Gastroesophageal sphincter (tissue), 4 donors: ENCODE measurements at regions not wholly inside any gene's neighbourhood (a gene's known extent, or its start where the extent isn't known, plus 50 kb on each side); places are given as distances from the start of the nearest gene placed in this dataset.

ENCODE experiments used
- ATAC-seq: fragments of 150-250 bp; one replicate; pipeline ENCODE4 v1.9.1; 2016; ENCODE audit warnings: mild to moderate bottlenecking, moderate library complexity
- H3K27ac ChIP-seq, 4 donors: fragments of 200-600 bp; sonication (generic) in 3 of 4; 1 replicate in 3 of 4; 2 replicates in 1 of 4; pipeline ENCODE4 v1.5.1; 2016 to 2019
- H3K27me3 ChIP-seq: fragments of 200-600 bp; sonication (generic); one replicate; pipeline ENCODE4 v1.5.1; 2019
- H3K36me3 ChIP-seq, 2 donors: fragments of 200-600 bp; sonication (generic); one replicate each; pipeline ENCODE4 v1.5.1; 2019; ENCODE audit warnings: control low read depth in 1 of 2
- H3K4me1 ChIP-seq, 3 donors: fragments of 200-600 bp; sonication (generic); 1 replicate in 2 of 3; 2 replicates in 1 of 3; pipeline ENCODE4 v1.5.1; 2016 to 2019; ENCODE audit warnings: control low read depth in 2 of 3
- H3K4me3 ChIP-seq, 2 donors: fragments of 200-600 bp; sonication (generic); one replicate each; pipeline ENCODE4 v1.5.1; 2019; ENCODE audit warnings: mild to moderate bottlenecking in 1 of 2, moderate library complexity in 1 of 2
- H3K9me3 ChIP-seq, 3 donors: fragments of 200-600 bp; sonication (generic); one replicate each; pipeline ENCODE4 v1.5.1; 2017 to 2019; ENCODE audit warnings: control low read depth in 2 of 3
- EP300 ChIP-seq: sonication (generic); formaldehyde crosslinking; IDR thresholded peaks from one replicate; pipeline ENCODE4 v1.6.1; 2017; ENCODE audit warnings: antibody characterized with exemption, mild to moderate bottlenecking
- POLR2A ChIP-seq, 2 donors: fragments of 450-650 bp; IDR thresholded peaks; one replicate each; pipeline ENCODE4 v1.6.1; 2017; ENCODE audit warnings: antibody characterized with exemption in 2 of 2, mild to moderate bottlenecking in 2 of 2, moderate library complexity in 1 of 2
- POLR2AphosphoS5 ChIP-seq: sonication (generic); formaldehyde crosslinking; IDR thresholded peaks from one replicate; pipeline ENCODE4 v1.6.1; 2017; ENCODE audit warnings: antibody characterized with exemption
- WGBS, 2 donors: methylation state at CpG; one replicate each; pipeline ENCODE4 v1.1.5; 2018; ENCODE audit warnings: low coverage in 1 of 2; 5-methylcytosine and 5-hydroxymethylcytosine counted together
- TF ChIP-seq, protein P1 (sequence below), 4 experiments: fragments of 200-600 bp in 2 of 4; fragments of 450-650 bp in 2 of 4; sonication (generic) in 1 of 4; IDR thresholded peaks; one replicate each; pipeline ENCODE4 v1.5.1; 2017 to 2019; ENCODE audit warnings: antibody characterized with exemption in 4 of 4, mild to moderate bottlenecking in 2 of 4, moderate library complexity in 2 of 4

DNA sequence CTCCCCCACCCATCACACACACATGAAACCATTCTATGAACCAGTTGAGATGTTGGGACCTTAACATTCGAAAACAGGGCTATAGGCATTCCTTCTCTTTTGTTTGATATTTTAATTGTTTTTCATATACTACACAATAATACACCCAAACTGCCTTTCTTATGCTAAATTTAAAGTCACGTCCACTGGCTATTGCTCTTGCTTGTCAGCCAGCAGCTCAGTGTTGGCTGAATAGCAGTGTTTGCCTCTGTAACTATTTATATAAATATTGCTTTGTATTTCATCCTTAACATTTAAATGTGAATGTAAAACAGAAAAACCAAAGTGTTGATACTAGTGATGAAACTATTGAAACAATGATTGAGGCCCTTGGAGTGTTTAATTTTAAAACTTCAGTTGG is 234.4 kb upstream of the KCNK2 start:
- peaks cover 9% of the 10 kb centered on the region for H3K27me3 ChIP-seq
- H3K36me3 ChIP-seq: no peaks in the 10 kb centered on the region
- H3K9me3 ChIP-seq: peaks cover 0 to 14% (median 0%) of the 10 kb centered on the region in 3 donors
- WGBS, 2 donors: 50 to 58% methylated on average over 2 of the region's 2 CpGs
- no peak for ATAC-seq
- no peaks in the 10 kb centered on the region for H3K4me1 ChIP-seq
- H3K27ac ChIP-seq: no peak overlapping the region
- TF ChIP-seq EP300 (no peak), POLR2AphosphoS5 (no peak)
- no peak overlapping the region for H3K4me3 ChIP-seq

DNA sequence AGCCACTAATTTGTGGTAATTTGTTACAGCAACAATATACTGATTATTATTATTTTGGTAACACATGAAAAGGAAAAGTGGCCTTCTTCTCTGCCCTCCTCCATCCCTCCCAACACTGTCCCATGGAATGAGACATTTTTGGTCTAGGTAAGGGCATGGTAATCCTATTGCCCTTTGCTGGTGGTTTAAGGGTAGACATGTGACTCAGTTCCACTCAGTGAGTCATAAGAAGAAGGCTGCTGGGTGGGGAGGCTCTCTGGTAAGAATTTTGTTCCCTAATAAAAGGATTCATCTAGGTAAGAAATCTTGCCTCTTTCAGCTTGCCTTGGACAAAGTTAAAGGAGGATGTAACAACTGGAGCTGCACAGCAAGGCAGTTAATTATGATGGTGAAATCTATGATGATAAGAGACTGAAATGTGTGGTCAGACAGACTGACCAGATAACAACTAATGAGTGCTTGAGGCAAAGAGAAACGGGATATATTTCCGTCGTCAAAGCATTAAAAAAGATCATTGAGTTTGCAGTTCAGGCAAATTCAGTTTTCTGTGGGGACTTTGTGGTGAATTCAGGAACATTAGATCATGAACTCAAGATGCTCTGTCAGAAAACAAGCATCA is 232.0 kb upstream of the KCNK2 start:
- 70 to 84% methylated on average over 3 of the region's 3 CpGs for WGBS, 2 donors
- Histone ChIP-seq H3K36me3 (no peaks in the 10 kb centered on the region), H3K27me3 (no peaks in the 10 kb centered on the region), H3K4me1 (no peaks in the 10 kb centered on the region), H3K9me3 (peaks cover 0 to 14% (median 0%) of the 10 kb centered on the region in 3 donors), H3K27ac (no peak overlapping the region), H3K4me3 (no peak overlapping the region)
- TF ChIP-seq EP300: no peak
- TF ChIP-seq, protein P1, sequence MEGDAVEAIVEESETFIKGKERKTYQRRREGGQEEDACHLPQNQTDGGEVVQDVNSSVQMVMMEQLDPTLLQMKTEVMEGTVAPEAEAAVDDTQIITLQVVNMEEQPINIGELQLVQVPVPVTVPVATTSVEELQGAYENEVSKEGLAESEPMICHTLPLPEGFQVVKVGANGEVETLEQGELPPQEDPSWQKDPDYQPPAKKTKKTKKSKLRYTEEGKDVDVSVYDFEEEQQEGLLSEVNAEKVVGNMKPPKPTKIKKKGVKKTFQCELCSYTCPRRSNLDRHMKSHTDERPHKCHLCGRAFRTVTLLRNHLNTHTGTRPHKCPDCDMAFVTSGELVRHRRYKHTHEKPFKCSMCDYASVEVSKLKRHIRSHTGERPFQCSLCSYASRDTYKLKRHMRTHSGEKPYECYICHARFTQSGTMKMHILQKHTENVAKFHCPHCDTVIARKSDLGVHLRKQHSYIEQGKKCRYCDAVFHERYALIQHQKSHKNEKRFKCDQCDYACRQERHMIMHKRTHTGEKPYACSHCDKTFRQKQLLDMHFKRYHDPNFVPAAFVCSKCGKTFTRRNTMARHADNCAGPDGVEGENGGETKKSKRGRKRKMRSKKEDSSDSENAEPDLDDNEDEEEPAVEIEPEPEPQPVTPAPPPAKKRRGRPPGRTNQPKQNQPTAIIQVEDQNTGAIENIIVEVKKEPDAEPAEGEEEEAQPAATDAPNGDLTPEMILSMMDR (IDR thresholded peaks at IDR 0.05): no peak
- TF ChIP-seq POLR2A (IDR thresholded peaks at IDR 0.05): no peak
- ATAC-seq: no peak

DNA sequence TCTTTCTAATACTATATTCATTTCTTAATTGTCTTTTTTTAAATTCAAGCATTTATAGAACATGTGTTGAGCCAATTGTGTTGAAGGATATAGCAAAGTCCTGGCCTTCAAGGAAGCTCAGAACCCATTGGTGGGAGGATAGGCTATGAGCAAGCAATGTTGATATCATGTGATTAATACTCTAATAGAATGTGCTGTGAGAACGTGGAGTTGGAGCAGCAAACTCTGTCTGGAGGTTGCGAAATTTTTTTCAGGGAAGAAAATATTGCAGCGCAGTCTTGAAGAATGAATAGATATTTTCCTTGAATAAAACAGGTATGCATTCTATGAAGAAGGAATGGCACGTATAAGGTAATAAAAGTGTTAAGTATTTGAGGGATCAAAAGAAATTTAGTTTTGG is 229.2 kb upstream of the KCNK2 start:
- 83 to 85% methylated on average over 3 to 4 of the region's 4 CpGs for WGBS, 2 donors
- Histone ChIP-seq H3K4me3 (no peak overlapping the region), H3K36me3 (no peaks in the 10 kb centered on the region), H3K27me3 (no peaks in the 10 kb centered on the region), H3K4me1 (no peaks in the 10 kb centered on the region), H3K9me3 (peaks cover 0 to 14% (median 0%) of the 10 kb centered on the region in 3 donors), H3K27ac (no peak overlapping the region)
- ATAC-seq: no peak
- TF ChIP-seq POLR2AphosphoS5: no peak
- TF ChIP-seq POLR2A (IDR thresholded peaks at IDR 0.05): no peak
- no peak for TF ChIP-seq EP300
- TF ChIP-seq, protein P1 (IDR thresholded peaks at IDR 0.05): no peak

DNA sequence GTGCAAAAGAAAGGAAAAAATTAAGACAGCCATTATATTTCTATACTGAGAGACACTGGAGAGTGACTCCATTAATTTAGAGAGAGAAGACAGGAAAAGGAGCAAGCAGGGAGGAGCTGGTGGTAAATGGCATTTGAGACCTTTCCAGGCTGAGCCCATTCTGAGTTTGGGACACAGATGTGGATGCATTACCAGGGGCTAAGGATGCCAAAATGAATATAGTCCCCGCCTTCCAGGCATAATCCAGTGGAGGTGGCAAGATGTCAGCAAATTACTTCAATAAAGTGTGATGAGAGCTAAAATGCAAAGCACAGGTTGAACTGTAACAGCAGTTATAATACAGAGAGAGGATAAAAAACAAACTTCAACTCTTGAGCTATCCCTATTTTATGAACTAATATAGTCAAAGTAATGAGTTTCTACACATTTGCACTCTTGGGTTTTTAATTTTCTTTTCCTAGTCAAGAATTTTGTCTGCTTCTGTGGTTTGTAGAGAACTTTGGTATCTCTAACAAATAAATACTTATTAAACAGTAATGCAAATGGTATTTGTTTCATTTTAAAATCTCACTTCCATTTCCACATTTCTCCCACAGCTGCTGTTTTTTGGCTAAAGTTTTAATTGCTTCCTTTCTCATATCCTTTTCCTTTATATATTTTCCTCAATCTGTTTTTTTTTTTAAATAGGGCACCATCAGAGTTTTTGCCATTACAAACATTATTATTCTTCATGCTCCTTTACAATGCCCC is 228.2 kb upstream of the KCNK2 start:
- H3K9me3 ChIP-seq: peaks cover 0 to 14% (median 0%) of the 10 kb centered on the region in 3 donors
- H3K27ac ChIP-seq: no peak overlapping the region
- WGBS, 2 donors: 90 to 93% methylated on average over 1 of the region's 1 CpG
- H3K4me3 ChIP-seq: no peak overlapping the region
- H3K36me3 ChIP-seq: no peaks in the 10 kb centered on the region
- no peak for ATAC-seq
- no peaks in the 10 kb centered on the region for H3K27me3 ChIP-seq
- no peaks in the 10 kb centered on the region for H3K4me1 ChIP-seq
- TF ChIP-seq, protein P1 (IDR thresholded peaks at IDR 0.05): no peak
- TF ChIP-seq POLR2AphosphoS5 (no peak), POLR2A (IDR thresholded peaks at IDR 0.05) (no peak), EP300 (no peak)

DNA sequence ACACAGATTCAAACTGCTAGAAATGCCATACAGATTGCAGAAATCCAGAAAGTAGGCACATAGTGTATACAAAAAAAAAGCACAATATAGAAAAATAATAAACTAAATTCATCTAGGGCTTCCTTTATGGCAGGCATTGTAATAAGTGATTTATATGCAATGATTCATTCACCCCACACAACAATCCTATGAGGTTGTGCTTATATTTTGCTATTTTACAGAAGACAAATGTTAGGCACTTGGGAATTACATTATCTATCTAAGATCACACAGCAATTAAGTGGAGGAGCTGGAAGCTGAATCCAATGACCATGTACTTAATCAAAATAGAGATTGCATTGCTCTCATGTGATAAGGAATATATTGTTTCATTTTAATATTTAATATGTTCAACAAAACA is 225.7 kb upstream of the KCNK2 start:
- Histone ChIP-seq H3K27ac (no peak overlapping the region), H3K4me3 (no peak overlapping the region), H3K36me3 (no peaks in the 10 kb centered on the region), H3K9me3 (no peaks in the 10 kb centered on the region), H3K4me1 (no peaks in the 10 kb centered on the region), H3K27me3 (no peaks in the 10 kb centered on the region)
- TF ChIP-seq POLR2A (IDR thresholded peaks at IDR 0.05) (no peak), EP300 (no peak), POLR2AphosphoS5 (no peak)
- TF ChIP-seq, protein P1 (IDR thresholded peaks at IDR 0.05): no peak
- no peak for ATAC-seq
